Psoas muscle (tissue), 7 donors: ENCODE measurements at regions not wholly inside any gene's neighbourhood (a gene's known extent, or its start where the extent isn't known, plus 50 kb on each side); places are given as distances from the start of the nearest gene placed in this dataset.
A peak's percentile ranks its signal among the peaks of the same experiment; 100 is the strongest.

ENCODE experiments used
- ATAC-seq, 4 donors: fragments of 200-7000 bp; cut with Tn5 transposase; one replicate each; pipeline ENCODE4 v1.9.1; 2020; ENCODE audit warnings: moderate library complexity in 3 of 4, mild to moderate bottlenecking in 2 of 4
- DNase-seq, 2 donors: peaks; one replicate each; pipeline ENCODE4 v3.0.0-alpha.2; 2020
- H3K27ac ChIP-seq: fragments of 200-600 bp; one replicate; pipeline ENCODE4 v1.8.0; 2022
- H3K27me3 ChIP-seq, 3 donors: fragments of 200-600 bp in 1 of 3; one replicate each; pipeline versions ENCODE4 v1.6.1 to v1.8.0; 2013 to 2022; ENCODE audit warnings: low read length in 2 of 3, mild to moderate bottlenecking in 2 of 3, moderate library complexity in 1 of 3; ENCODE audit not compliant: insufficient read depth in 3 of 3
- H3K36me3 ChIP-seq, 2 donors: fragments of 200-600 bp in 1 of 2; one replicate each; pipeline versions ENCODE4 v1.6.1 to v1.8.0; 2013 to 2022; ENCODE audit warnings: low read depth in 1 of 2, mild to moderate bottlenecking in 1 of 2, moderate library complexity in 1 of 2; ENCODE audit not compliant: insufficient read depth in 1 of 2
- H3K4me1 ChIP-seq: fragments of 200-600 bp; one replicate; pipeline ENCODE4 v1.8.0; 2022
- H3K4me3 ChIP-seq: fragments of 200-600 bp; one replicate; pipeline ENCODE4 v1.8.0; 2022; ENCODE audit warnings: mild to moderate bottlenecking
- H3K9me3 ChIP-seq: fragments of 200-600 bp; one replicate; pipeline ENCODE4 v1.8.0; 2022
- WGBS, 3 donors: extraction: QIAGEN DNeasy Blood & Tissue Kit; methylation state at CpG; one replicate each; pipeline versions ENCODE4 v1.1.6 to v1.1.7; 2013; 5-methylcytosine and 5-hydroxymethylcytosine counted together
- intact Hi-C, 2 donors: fragments of 100-400 bp; cut with DNase I; formaldehyde crosslinking; loops; one replicate each; pipeline versions ENCODE4 v1.11.0 to v1.14.2; 2022
- TF ChIP-seq, protein P1 (sequence below): fragments of 200-600 bp; IDR thresholded peaks from one replicate; pipeline ENCODE4 v1.8.0; 2022; ENCODE audit warnings: antibody characterized with exemption
- donor health status: healthy with polysubstance abuse.
- donor health status: DM: no; HTN: no; CAD: no; lungs with moderate emphysema.
- donor health status: Bipolar disorder and iron deficiency.
- donor health status: healthy.
- donor health status: DM: yes; HTN: yes; CAD: no.
- donor health status: DM: no; HTN: no; CAD: no.
- donor health status: DM: yes; HTN: yes; CAD: no.

DNA sequence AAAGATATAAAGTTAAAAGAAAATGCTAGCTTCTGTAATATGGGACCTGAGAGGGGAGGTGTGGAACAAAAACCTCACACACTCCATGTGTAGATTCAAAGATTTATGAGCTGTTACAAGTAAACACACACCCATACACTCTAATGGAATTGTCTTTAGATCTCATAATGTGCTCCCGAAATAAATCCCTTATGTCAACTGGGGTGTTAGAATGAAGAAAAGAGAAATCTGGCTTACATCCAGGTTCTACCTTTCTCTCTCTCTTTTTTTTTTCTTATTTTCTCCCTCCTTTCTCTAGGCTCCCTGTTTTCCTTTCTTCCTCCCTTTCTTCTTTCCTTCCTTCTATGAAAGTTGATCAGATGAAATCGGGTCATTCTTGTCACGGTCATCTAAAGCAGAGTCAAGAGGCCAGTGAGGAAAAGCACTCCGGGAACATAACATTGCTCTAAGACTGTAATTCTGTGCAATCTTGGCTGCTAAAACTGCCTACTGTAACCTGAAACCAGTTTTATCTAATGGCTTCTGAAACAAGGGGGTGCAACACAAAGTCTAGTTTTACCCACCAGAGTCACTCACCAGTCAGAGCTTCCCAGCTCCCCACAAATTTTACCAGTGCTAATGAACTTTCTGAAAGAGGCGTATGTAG is 68.3 kb upstream of the BTBD3 start:
- intact Hi-C loops: no loop called here
- DNase-seq: no peak

DNA sequence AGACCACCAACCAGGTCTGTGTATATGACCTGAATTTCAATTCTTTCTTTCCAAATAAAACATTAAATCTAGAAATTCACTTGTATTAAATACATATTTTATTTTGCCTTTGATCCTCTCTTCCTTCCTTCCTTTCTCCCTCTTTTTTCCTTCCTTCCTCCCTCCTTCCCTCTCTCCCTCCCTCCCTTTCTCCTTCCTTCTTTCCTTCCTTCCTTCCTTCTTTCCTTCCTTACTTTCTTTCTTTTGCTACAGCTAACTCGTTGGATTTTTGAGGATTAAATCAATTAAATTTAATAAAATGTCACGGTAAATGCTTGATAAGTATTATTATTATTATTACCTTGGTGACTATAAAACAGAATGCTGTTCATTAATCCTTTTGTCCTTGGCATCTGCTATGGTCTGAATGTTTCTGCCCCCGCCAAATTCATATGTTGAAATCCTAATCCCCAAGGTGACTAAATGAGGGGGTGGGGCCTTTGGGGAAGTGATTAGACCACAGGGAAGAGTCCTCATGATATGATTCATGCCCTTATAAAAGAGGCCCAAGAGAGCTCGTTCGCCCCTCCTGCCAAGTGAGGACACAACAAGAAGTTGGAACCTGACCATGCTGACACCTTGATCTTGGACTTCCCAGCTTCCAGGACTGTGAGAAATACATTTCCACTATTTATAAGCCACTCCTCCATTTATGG is 67.6 kb upstream of the BTBD3 start:
- WGBS, 3 donors: 76 to 79% (median 78%) methylated on average over 5 of the region's 5 CpGs

More for the DNA sequence above, 68.3 kb upstream of the BTBD3 start:
- Histone ChIP-seq H3K27ac (no peak overlapping the region), H3K9me3 (no peaks in the 10 kb centered on the region), H3K27me3 (no peaks in the 10 kb centered on the region), H3K4me1 (no peaks in the 10 kb centered on the region), H3K4me3 (no peak overlapping the region), H3K36me3 (no peaks in the 10 kb centered on the region)
- TF ChIP-seq, protein P1, sequence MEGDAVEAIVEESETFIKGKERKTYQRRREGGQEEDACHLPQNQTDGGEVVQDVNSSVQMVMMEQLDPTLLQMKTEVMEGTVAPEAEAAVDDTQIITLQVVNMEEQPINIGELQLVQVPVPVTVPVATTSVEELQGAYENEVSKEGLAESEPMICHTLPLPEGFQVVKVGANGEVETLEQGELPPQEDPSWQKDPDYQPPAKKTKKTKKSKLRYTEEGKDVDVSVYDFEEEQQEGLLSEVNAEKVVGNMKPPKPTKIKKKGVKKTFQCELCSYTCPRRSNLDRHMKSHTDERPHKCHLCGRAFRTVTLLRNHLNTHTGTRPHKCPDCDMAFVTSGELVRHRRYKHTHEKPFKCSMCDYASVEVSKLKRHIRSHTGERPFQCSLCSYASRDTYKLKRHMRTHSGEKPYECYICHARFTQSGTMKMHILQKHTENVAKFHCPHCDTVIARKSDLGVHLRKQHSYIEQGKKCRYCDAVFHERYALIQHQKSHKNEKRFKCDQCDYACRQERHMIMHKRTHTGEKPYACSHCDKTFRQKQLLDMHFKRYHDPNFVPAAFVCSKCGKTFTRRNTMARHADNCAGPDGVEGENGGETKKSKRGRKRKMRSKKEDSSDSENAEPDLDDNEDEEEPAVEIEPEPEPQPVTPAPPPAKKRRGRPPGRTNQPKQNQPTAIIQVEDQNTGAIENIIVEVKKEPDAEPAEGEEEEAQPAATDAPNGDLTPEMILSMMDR: no peak
- WGBS, 3 donors: 36 to 57% (median 41%) methylated on average over 5 of the region's 5 CpGs
- peak in 1 of 4 donors; percentile 39 for ATAC-seq

DNA sequence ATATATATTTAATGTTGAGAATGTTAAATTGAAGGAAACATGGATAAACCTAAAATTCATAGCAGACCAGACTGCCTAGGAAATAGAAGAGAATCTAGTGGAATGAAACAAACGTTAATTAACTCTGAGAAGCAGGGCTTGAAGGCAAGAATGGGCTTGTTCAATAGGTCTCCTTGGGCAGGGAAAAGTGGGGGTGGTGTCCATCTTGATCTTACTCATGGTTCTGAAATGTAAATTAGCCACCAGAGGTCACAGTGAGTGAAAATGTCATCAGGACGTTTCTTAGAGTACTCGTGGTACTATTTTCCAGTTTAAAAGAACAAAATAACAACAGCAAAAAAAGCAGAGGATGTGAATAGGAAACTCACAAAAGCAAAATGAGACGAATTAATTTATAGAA is 66.8 kb upstream of the BTBD3 start:
- Histone ChIP-seq H3K27me3 (no peaks in the 10 kb centered on the region), H3K4me1 (no peaks in the 10 kb centered on the region), H3K9me3 (no peaks in the 10 kb centered on the region), H3K4me3 (no peak overlapping the region), H3K36me3 (no peaks in the 10 kb centered on the region), H3K27ac (no peak overlapping the region)
- TF ChIP-seq, protein P1: no peak
- no peak for ATAC-seq
- 29 to 45% (median 34%) methylated on average over 4 of the region's 4 CpGs for WGBS, 3 donors
- intact Hi-C loops: no loop called here
- no peak for DNase-seq

More for the DNA sequence above, 67.6 kb upstream of the BTBD3 start:
- no peak overlapping the region for H3K27ac ChIP-seq
- no peaks in the 10 kb centered on the region for H3K4me1 ChIP-seq
- H3K9me3 ChIP-seq: no peaks in the 10 kb centered on the region
- H3K36me3 ChIP-seq: no peaks in the 10 kb centered on the region
- peak; percentile 19 to 46 for DNase-seq
- no peaks in the 10 kb centered on the region for H3K27me3 ChIP-seq
- TF ChIP-seq, protein P1: no peak
- no peak overlapping the region for H3K4me3 ChIP-seq
- intact Hi-C loops: no loop called here
- peak in 3 of 4 donors; percentile 51 to 93 (median 52) for ATAC-seq

DNA sequence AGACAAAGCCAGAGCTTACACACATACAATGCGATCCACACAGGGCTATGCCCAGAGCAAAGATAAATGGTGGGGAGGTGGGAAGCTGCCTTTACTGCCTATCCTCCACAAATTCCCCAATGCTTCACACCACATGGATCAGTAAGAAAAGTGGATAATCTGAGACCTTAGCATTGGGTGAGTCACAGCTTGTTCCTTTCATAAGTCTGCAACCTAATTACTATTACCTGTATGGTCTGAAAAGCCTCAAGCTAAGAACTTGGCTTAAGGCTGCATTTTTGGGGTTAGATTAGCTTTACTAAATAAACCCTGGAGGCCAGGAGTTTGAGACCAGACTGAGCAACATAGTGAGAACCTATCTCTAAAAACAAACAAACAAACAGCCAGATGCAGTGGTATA is 66.0 kb upstream of the BTBD3 start:
- no peak overlapping the region for H3K27ac ChIP-seq
- intact Hi-C loops: no loop called here
- ATAC-seq: no peak
- DNase-seq: no peak
- H3K36me3 ChIP-seq: no peaks in the 10 kb centered on the region
- H3K27me3 ChIP-seq: no peaks in the 10 kb centered on the region
- TF ChIP-seq, protein P1: no peak
- H3K4me1 ChIP-seq: no peaks in the 10 kb centered on the region
- H3K9me3 ChIP-seq: no peaks in the 10 kb centered on the region
- 79 to 90% (median 89%) methylated on average over 1 of the region's 1 CpG for WGBS, 3 donors
- H3K4me3 ChIP-seq: no peak overlapping the region
